ENCODE measurements at regions not wholly inside any gene's neighbourhood (a gene's known extent, or its start where the extent isn't known, plus 50 kb on each side); places are given as distances from the start of the nearest gene placed in this dataset.

- Mint-ChIP-seq H3K4me3 (no peak overlapping the region), H3K27ac (no peak overlapping the region), H3K36me3 (no peaks in the 10 kb centered on the region), H3K9me3 (no peaks in the 10 kb centered on the region), H3K4me1 (peaks cover 16% of the 10 kb centered on the region)
- DNase-seq (ENCODE audit: low spot score in 2 of 2) (no peak), ATAC-seq (no peak)
Observed at GRCh38 chr5:67543720-67544270, 347.2 kb upstream of the CD180 start.

GRCh38 chr5:67542479-67542878 lies 345.9 kb upstream of the CD180 start:
- no peak for DNase-seq (ENCODE audit: low spot score in 2 of 2)
- Mint-ChIP-seq H3K9me3 (no peaks in the 10 kb centered on the region), H3K4me1 (peaks cover 3% of the 10 kb centered on the region), H3K36me3 (no peaks in the 10 kb centered on the region), H3K4me3 (no peak overlapping the region), H3K27ac (no peak overlapping the region)
- ATAC-seq, result no peak

- H3K4me1 Mint-ChIP-seq, result no peaks in the 10 kb centered on the region
- H3K36me3 Mint-ChIP-seq, result no peaks in the 10 kb centered on the region
- DNase-seq (ENCODE audit: low spot score in 2 of 2) (no peak), ATAC-seq (no peak)
- H3K4me3 Mint-ChIP-seq, result no peak overlapping the region
- H3K9me3 Mint-ChIP-seq, result no peaks in the 10 kb centered on the region
- no peak overlapping the region for H3K27ac Mint-ChIP-seq
Observed at GRCh38 chr5:67541875-67542274, 345.3 kb upstream of the CD180 start.

GRCh38 chr5:67538855-67539506 lies 342.4 kb upstream of the CD180 start:
- no peak for ATAC-seq
- Mint-ChIP-seq H3K4me1 (no peaks in the 10 kb centered on the region), H3K4me3 (no peak overlapping the region), H3K9me3 (no peaks in the 10 kb centered on the region), H3K27ac (no peak overlapping the region), H3K36me3 (no peaks in the 10 kb centered on the region)
- DNase-seq (ENCODE audit: low spot score in 2 of 2), result no peak

- Mint-ChIP-seq H3K4me3 (no peak overlapping the region), H3K36me3 (no peaks in the 10 kb centered on the region), H3K9me3 (no peaks in the 10 kb centered on the region), H3K4me1 (no peaks in the 10 kb centered on the region), H3K27ac (no peak overlapping the region)
- DNase-seq (ENCODE audit: low spot score in 2 of 2), result no peak
- peak; percentile 52 for ATAC-seq
Observed at GRCh38 chr5:67537439-67538148, 341.0 kb upstream of the CD180 start.

- DNase-seq (ENCODE audit: low spot score in 2 of 2), result no peak
- no peak for ATAC-seq
- no peaks in the 10 kb centered on the region for H3K4me1 Mint-ChIP-seq
- H3K9me3 Mint-ChIP-seq, result no peaks in the 10 kb centered on the region
- H3K27ac Mint-ChIP-seq, result no peak overlapping the region
- no peaks in the 10 kb centered on the region for H3K36me3 Mint-ChIP-seq
- H3K4me3 Mint-ChIP-seq, result no peak overlapping the region
Observed at GRCh38 chr5:67536866-67537265, 340.3 kb upstream of the CD180 start.

- H3K36me3 Mint-ChIP-seq, result no peaks in the 10 kb centered on the region
- ATAC-seq (no peak), DNase-seq (ENCODE audit: low spot score in 2 of 2) (no peak)
- H3K4me3 Mint-ChIP-seq, result no peak overlapping the region
- no peaks in the 10 kb centered on the region for H3K4me1 Mint-ChIP-seq
- no peaks in the 10 kb centered on the region for H3K9me3 Mint-ChIP-seq
- H3K27ac Mint-ChIP-seq, result no peak overlapping the region
Observed at GRCh38 chr5:67530609-67531255, 334.1 kb upstream of the CD180 start.

- no peak for DNase-seq (ENCODE audit: low spot score in 2 of 2)
- no peak for ATAC-seq
- H3K36me3 Mint-ChIP-seq, result no peaks in the 10 kb centered on the region
- H3K27ac Mint-ChIP-seq, result no peak overlapping the region
- no peak overlapping the region for H3K4me3 Mint-ChIP-seq
- H3K9me3 Mint-ChIP-seq, result no peaks in the 10 kb centered on the region
- no peaks in the 10 kb centered on the region for H3K4me1 Mint-ChIP-seq
Observed at GRCh38 chr5:67528953-67529352, 332.4 kb upstream of the CD180 start.

GRCh38 chr5:67526793-67527192 lies 330.2 kb upstream of the CD180 start:
- H3K36me3 Mint-ChIP-seq, result no peaks in the 10 kb centered on the region
- H3K27ac Mint-ChIP-seq, result no peak overlapping the region
- ATAC-seq (no peak), DNase-seq (ENCODE audit: low spot score in 2 of 2) (no peak)
- H3K4me3 Mint-ChIP-seq, result no peak overlapping the region
- H3K4me1 Mint-ChIP-seq, result no peaks in the 10 kb centered on the region
- no peaks in the 10 kb centered on the region for H3K9me3 Mint-ChIP-seq

GRCh38 chr5:67520161-67520908 lies 323.7 kb upstream of the CD180 start:
- DNase-seq (ENCODE audit: low spot score in 2 of 2) (no peak), ATAC-seq (no peak)
- Mint-ChIP-seq H3K4me1 (peaks cover 34% of the 10 kb centered on the region), H3K27ac (no peak overlapping the region), H3K36me3 (no peaks in the 10 kb centered on the region), H3K9me3 (no peaks in the 10 kb centered on the region), H3K4me3 (no peak overlapping the region)

- no peak for ATAC-seq
- Mint-ChIP-seq H3K4me3 (no peak overlapping the region), H3K4me1 (peaks cover 53% of the 10 kb centered on the region), H3K36me3 (no peaks in the 10 kb centered on the region), H3K27ac (no peak overlapping the region), H3K9me3 (no peaks in the 10 kb centered on the region)
- DNase-seq (ENCODE audit: low spot score in 2 of 2), result no peak
Observed at GRCh38 chr5:67518227-67518626, 321.6 kb upstream of the CD180 start.

- no peak for ATAC-seq
- no peak overlapping the region for H3K27ac Mint-ChIP-seq
- H3K36me3 Mint-ChIP-seq, result no peaks in the 10 kb centered on the region
- H3K9me3 Mint-ChIP-seq, result no peaks in the 10 kb centered on the region
- no peak overlapping the region for H3K4me3 Mint-ChIP-seq
- peaks cover 53% of the 10 kb centered on the region for H3K4me1 Mint-ChIP-seq
- DNase-seq (ENCODE audit: low spot score in 2 of 2), result no peak
Observed at GRCh38 chr5:67516948-67517565, 320.5 kb upstream of the CD180 start.

GRCh38 chr5:67515762-67516161 lies 319.2 kb upstream of the CD180 start:
- DNase-seq (ENCODE audit: low spot score in 2 of 2) (no peak), ATAC-seq (peak; percentile 64)
- no peaks in the 10 kb centered on the region for H3K36me3 Mint-ChIP-seq
- H3K9me3 Mint-ChIP-seq, result no peaks in the 10 kb centered on the region
- peak overlapping the region; percentile 29 for H3K27ac Mint-ChIP-seq
- H3K4me3 Mint-ChIP-seq, result peak overlapping the region; percentile 31
- peaks cover 53% of the 10 kb centered on the region for H3K4me1 Mint-ChIP-seq

GRCh38 chr5:67515020-67515689 lies 318.6 kb upstream of the CD180 start:
- H3K36me3 Mint-ChIP-seq, result no peaks in the 10 kb centered on the region
- H3K4me1 Mint-ChIP-seq, result peaks cover 56% of the 10 kb centered on the region
- DNase-seq (ENCODE audit: low spot score in 2 of 2), result peak in 1 of 2 donors; percentile 61
- peak; percentile 95 for ATAC-seq
- peak overlapping the region; percentile 31 for H3K4me3 Mint-ChIP-seq
- H3K9me3 Mint-ChIP-seq, result peaks cover 4% of the 10 kb centered on the region
- H3K27ac Mint-ChIP-seq, result peak overlapping the region; percentile 29
